CD1c-positive myeloid dendritic cell (primary cell): ENCODE measurements at regions not wholly inside any gene's neighbourhood (a gene's known extent, or its start where the extent isn't known, plus 50 kb on each side); places are given as distances from the start of the nearest gene placed in this dataset.

Source experiments
- DNase-seq: peaks from one replicate; pipeline ENCODE4 v3.0.0-alpha.2; 2016; ENCODE audit errors: extremely low spot score

DNA sequence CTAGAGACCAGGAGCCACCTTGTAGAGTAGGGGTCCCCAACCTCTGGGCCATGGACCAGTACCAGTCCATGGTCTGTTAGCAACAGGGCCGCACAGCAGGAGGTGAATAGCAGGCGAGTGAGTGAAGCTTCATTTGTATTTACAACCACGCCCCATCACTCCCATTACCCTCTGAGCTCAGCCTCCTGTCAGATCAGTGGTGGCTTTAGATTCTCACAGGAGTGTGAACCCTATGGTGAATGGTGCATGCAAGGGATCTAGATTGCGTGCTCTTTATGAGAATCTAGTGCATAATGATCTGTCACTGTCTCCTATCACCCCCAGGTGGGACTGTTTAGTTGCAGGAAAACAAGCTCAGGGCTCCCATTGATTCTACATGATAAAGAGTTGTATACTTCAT is 303.6 kb downstream of the KCNRG start:
- no peak for DNase-seq

- no peak for DNase-seq
Observed at GRCh38 chr13:50319635-50320255, 304.5 kb downstream of the KCNRG start.

DNA sequence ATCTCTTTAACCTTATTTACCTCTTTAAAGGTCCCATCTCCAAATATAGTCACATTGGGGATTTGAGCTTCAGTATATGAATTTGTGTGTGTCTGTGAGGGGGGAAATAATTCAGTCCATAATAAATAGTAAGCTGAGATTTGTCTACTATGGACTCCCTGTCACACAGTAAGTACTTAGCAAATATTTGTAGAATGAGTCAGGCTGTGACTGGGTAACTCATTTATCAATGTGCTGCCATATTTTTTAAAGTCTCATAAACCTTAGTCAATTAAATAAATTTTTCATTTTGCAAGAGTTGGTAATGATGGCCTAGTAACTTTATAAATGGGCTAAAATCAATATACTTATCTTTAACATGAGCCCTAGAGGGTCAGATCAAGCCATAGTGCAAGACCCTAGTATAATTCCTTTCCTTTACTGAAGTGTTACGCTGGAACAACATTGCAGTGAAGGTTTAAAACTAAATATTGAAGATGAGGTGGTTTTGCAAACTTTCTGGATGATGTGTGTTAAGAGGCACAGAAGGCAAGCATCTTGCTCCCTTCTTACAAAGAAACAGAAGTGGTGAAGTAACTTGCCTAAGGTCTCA is 305.1 kb downstream of the KCNRG start:
- no peak for DNase-seq

GRCh38 chr13:50322006-50322405 is 306.8 kb downstream of the KCNRG start:
- DNase-seq, result peak; percentile 24

- peak; percentile 60 for DNase-seq
Observed at GRCh38 chr13:50323440-50324065, 308.3 kb downstream of the KCNRG start.

DNA sequence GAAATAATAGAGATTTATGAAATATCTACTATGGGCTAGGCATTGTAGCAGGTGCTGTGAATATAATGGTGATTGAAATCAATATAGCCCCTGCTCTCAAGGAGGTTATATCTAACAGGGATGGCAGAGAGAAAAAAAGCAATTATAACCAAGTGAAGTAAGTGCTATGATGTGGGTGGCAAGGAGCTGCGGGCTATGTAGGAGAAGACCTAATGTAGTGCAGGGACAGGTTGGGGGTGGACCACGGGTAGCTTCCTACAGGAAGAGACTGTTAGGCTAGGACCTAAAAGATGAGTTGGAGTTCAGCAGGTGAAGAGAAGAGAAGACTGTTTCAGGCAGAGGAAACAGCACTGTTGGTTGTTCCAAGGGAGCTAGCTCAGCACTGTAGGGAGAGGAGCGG is 311.0 kb downstream of the KCNRG start:
- DNase-seq, result no peak

- DNase-seq, result no peak
Observed at GRCh38 chr13:50326811-50327210, 311.6 kb downstream of the KCNRG start.

GRCh38 chr13:50334115-50334778 is 319.0 kb downstream of the KCNRG start:
- peak; percentile 92 for DNase-seq

DNA sequence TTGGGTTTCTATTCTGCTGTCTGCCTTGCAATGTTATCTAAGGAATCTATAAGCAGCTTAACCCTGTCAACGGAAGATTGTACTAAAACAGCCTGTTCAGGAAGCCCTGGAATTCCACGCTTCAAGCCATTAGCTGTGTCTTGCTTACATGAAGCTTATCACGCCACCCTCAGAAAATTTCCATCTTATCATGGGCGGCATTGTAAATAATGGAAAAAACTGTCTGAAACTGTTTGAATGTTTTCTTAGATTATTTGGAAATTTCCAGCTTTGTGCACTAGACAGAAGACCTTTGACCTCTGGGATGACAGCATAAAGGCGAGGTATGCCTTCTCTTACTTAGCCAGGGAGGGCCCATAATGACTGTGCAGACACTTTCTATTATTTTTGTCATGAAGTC is 319.7 kb downstream of the KCNRG start:
- DNase-seq, result no peak

DNA sequence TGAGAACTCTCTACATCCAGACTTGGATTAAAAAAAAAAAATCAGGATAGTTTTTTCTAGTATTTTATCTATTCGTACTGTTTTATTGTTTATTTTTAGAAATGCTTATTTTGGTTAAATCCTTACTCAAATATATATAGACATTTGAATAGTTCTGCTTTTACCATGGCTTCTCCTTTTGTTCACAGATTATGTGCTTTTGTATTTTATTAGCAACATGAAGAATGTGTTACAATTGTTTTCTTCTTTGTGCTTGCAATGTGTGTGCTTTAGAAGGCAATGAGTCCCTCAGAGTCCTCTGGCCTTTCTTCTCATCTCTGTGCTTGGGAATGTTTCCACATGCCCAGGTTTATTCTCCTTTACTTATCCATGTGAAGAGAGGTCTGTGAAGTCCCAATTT is 324.0 kb downstream of the KCNRG start:
- peak; percentile 41 for DNase-seq

GRCh38 chr13:50340146-50340545 is 324.9 kb downstream of the KCNRG start:
- DNase-seq, result no peak

GRCh38 chr13:50340551-50341287 is 325.5 kb downstream of the KCNRG start:
- DNase-seq, result no peak

GRCh38 chr13:50341526-50341925 is 326.3 kb downstream of the KCNRG start:
- no peak for DNase-seq

DNA sequence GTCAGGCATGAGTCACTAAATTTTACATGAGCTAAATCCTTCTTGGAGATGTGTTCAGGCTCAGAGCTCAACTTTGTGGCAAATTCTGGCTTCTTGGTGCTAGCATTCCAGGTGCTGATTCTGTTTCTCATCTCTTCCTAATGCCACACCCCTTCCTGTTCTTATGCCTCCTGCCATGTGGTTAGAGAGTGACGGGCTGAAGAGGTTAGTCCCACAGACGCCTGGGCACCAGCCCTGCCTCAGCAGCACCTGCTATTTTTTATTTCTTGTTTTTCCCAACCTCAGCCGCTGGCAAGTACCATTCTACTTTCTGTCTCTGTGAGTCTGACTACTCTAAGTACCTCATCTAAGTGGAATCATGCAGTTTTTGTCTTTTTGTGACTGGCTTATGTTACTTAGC is 329.5 kb downstream of the KCNRG start:
- DNase-seq, result no peak

DNA sequence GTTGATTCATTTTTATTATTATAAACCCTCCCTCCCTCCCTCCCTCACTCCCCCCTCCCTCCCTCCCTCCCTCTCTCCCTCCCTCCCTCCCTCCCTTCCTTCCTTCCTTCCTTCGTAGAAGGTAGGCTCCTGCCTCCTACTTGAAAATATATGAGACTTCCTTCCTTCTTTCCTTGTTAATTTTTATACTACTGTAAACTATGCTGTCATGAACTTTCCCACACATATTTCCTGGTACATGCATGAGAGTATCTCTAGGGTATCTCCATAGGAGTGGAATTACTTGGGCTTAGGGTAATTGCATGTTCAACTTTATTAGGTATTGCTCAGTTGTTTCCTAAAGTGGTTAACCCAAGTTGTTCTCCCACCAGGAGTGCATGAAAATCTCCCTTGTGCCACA is 330.6 kb downstream of the KCNRG start:
- DNase-seq, result no peak

GRCh38 chr13:50348371-50348770 is 333.1 kb downstream of the KCNRG start:
- DNase-seq, result no peak

GRCh38 chr13:50352720-50353480 is 337.7 kb downstream of the KCNRG start:
- no peak for DNase-seq

DNA sequence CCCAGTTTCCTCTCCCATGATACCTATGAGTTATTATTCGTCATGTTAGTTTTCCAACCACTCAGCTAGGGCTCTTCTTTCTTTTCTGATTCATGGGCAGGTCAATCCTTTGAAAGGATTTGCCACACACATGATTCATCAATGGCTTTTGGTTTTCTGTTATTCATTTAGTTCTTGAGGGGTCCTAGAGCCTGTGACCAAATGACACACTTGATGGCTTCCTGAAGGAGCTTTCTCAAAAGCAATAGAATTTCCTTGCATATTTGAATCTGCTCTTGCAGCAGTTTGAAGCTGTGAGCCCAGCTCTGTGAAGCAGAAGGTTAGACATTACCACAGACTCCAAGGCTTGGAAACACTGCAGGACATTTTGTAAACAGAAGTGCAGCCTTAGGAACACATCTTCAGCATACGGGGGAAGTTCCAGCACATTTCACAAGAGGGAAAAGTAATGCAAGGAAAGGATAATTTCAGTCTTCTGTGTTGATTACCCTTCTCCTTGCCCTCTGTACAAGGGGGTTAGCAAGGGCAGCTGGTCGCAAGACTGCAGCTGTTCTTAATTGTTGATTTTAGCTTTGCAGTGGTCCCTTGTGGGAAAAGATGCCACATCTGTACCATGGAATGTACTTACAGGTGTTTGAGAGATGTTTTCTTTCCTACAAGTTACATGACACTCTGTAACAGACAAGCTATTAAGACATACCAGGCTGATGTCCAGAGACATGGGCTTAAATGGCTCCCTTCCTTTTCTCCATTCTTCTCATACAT is 338.6 kb downstream of the KCNRG start:
- DNase-seq, result no peak

DNA sequence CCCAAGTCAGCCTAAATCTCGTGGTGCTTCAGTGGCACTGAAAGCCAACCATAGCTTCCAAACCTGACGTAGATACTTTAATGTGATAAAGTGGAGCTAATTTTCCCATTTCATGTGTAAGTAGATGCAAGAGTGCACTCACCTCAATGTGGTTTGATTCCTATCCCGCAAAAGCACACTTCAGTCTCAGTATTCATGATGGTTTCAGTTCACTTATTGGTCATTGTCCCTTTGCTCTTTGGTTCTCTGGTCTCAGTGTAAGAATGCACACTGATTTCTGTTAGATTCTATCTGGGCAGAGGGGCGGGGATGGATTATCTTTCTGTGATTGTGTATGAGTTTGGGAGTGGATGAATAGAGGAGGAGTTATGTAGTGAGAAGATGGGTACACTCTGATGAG is 340.6 kb downstream of the KCNRG start:
- DNase-seq, result no peak

DNA sequence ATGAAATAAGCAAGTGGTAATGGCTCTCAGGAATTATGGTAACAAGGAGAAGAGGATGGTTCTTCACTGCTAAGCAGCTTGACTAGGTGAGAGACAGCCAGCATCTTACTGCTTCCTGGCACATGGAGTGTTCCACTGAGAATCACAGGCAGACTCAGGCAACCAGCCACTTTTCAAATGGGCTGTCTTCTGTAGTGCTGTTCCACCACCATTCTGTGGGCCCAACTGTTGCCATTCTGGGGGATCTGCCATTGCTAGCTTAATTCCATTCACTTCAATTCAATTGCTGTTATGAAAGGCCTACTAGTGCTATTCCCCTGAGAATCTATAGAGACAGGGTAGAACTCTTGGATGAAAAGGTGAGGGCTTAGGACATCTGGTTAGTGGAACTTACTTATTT is 341.9 kb downstream of the KCNRG start:
- DNase-seq, result no peak
